ENCODE measurements at regions not wholly inside any gene's neighbourhood (a gene's known extent, or its start where the extent isn't known, plus 50 kb on each side); places are given as distances from the start of the nearest gene placed in this dataset.
"Not testable (repeated sequence)": the region's sequence is repeated elsewhere in the genome, so short reads cannot be mapped to it uniquely, and the experiment has no call there.

GRCh38 chr20:63136296-63136695 is 79.6 kb downstream of the YTHDF1 start:
- ATAC-seq, result no peak
- in situ Hi-C loops (cut with HindIII; ENCODE audit: low pct_unique_long_range_greater_than_20kb, low sequenced_read_pairs), result no loop called here

GRCh38 chr20:63135411-63135810 is 80.5 kb downstream of the YTHDF1 start:
- Histone ChIP-seq H3K4me1 (ENCODE audit: control insufficient read depth, insufficient read depth, low read length) (no peaks in the 10 kb centered on the region), H3K27me3 (ENCODE audit: control insufficient read depth, insufficient read depth, low read length) (peaks cover 4% of the 10 kb centered on the region), H3K4me3 (ENCODE audit: low read depth in 2 of 2, low read length in 2 of 2) (no peak overlapping the region), H3K9me3 (ENCODE audit: control insufficient read depth, insufficient read depth, low read depth, low read length) (no peaks in the 10 kb centered on the region), H3K27ac (ENCODE audit: low read length) (no peak overlapping the region), H3K36me3 (ENCODE audit: control insufficient read depth, insufficient read depth, low read length) (no peaks in the 10 kb centered on the region)
- intact Hi-C loops (cut with micrococcal nuclease; ENCODE audit: unreplicated experiment) (no loop called here), in situ Hi-C loops (cut with HindIII; ENCODE audit: low pct_unique_long_range_greater_than_20kb, low sequenced_read_pairs) (no loop called here)
- CTCF ChIA-PET, result no interaction called here
- no peak for DNase-seq (ENCODE audit: low read depth, low spot score)
- POLR2A ChIA-PET, result no interaction called here
- ATAC-seq, result no peak
- no peak for TF ChIP-seq REST (IDR thresholded peaks at IDR 0.05; ENCODE audit: insufficient read depth in 1 of 2, low read depth in 2 of 2, low read length in 1 of 2)
- TF ChIP-seq POLR2AphosphoS5 (IDR thresholded peaks at IDR 0.05; ENCODE audit: low read depth, low read length), result no peak
- no peak for TF ChIP-seq SIN3A (IDR thresholded peaks at IDR 0.05; ENCODE audit: borderline replicate concordance, insufficient read depth, low read depth, low read length)
- no peak for TF ChIP-seq TCF7L2 (IDR thresholded peaks at IDR 0.05; ENCODE audit: low read depth, low read length)
- TF ChIP-seq CTCF (IDR thresholded peaks at IDR 0.05), result no peak
- BruUV-seq (replicated peaks), result no TSS peak

More at GRCh38 chr20:63136296-63136695, 79.6 kb downstream of the YTHDF1 start:
- no peak for DNase-seq (ENCODE audit: low read depth, low spot score)
- no peak overlapping the region for H3K27ac ChIP-seq (ENCODE audit: low read length)
- H3K9me3 ChIP-seq (ENCODE audit: control insufficient read depth, insufficient read depth, low read depth, low read length), result no peaks in the 10 kb centered on the region
- no TSS peak for BruUV-seq (replicated peaks)
- no peak overlapping the region for H3K4me3 ChIP-seq (ENCODE audit: low read depth in 2 of 2, low read length in 2 of 2)
- H3K27me3 ChIP-seq (ENCODE audit: control insufficient read depth, insufficient read depth, low read length), result peaks cover 4% of the 10 kb centered on the region
- CTCF ChIA-PET, result no interaction called here
- intact Hi-C loops (cut with micrococcal nuclease; ENCODE audit: unreplicated experiment), result no loop called here
- no peaks in the 10 kb centered on the region for H3K4me1 ChIP-seq (ENCODE audit: control insufficient read depth, insufficient read depth, low read length)
- TF ChIP-seq POLR2AphosphoS5 (IDR thresholded peaks at IDR 0.05; ENCODE audit: low read depth, low read length) (no peak), REST (IDR thresholded peaks at IDR 0.05; ENCODE audit: insufficient read depth in 1 of 2, low read depth in 2 of 2, low read length in 1 of 2) (no peak), CTCF (IDR thresholded peaks at IDR 0.05) (no peak), TCF7L2 (IDR thresholded peaks at IDR 0.05; ENCODE audit: low read depth, low read length) (no peak), SIN3A (IDR thresholded peaks at IDR 0.05; ENCODE audit: borderline replicate concordance, insufficient read depth, low read depth, low read length) (no peak)
- no peaks in the 10 kb centered on the region for H3K36me3 ChIP-seq (ENCODE audit: control insufficient read depth, insufficient read depth, low read length)
- POLR2A ChIA-PET, result no interaction called here

- CTCF ChIA-PET; H3K4me1 ChIP-seq (ENCODE audit: control insufficient read depth, insufficient read depth, low read length); H3K9me3 ChIP-seq (ENCODE audit: control insufficient read depth, insufficient read depth, low read depth, low read length); H3K4me3 ChIP-seq (ENCODE audit: low read depth in 2 of 2, low read length in 2 of 2); H3K27ac ChIP-seq (ENCODE audit: low read length); POLR2A ChIA-PET; intact Hi-C loops (cut with micrococcal nuclease; ENCODE audit: unreplicated experiment); DNase-seq (ENCODE audit: low read depth, low spot score); BruUV-seq (replicated peaks); H3K27me3 ChIP-seq (ENCODE audit: control insufficient read depth, insufficient read depth, low read length); H3K36me3 ChIP-seq (ENCODE audit: control insufficient read depth, insufficient read depth, low read length); in situ Hi-C loops (cut with HindIII; ENCODE audit: low pct_unique_long_range_greater_than_20kb, low sequenced_read_pairs): not testable (repeated sequence)
- peak; percentile 47; the same call in 1 of the 2 replicates for ATAC-seq
These were observed 81.1 kb downstream of the YTHDF1 start for GRCh38 chr20:63134711-63135361.
